Activated CD4-positive, alpha-beta T cell treated with anti-CD3 and anti-CD28 coated beads, Interleukin-2, amount 10 ng/mL, durations not matched to agents 24 days and 14 days (primary cell): ENCODE measurements at regions not wholly inside any gene's neighbourhood (a gene's known extent, or its start where the extent isn't known, plus 50 kb on each side); places are given as distances from the start of the nearest gene placed in this dataset.
"Not testable (repeated sequence)": the region's sequence is repeated elsewhere in the genome, so short reads cannot be mapped to it uniquely, and the experiment has no call there.

Experiments
- DNase-seq: peaks from one replicate; pipeline ENCODE4 v3.0.0; 2022
- H3K27ac Mint-ChIP-seq: one replicate; pipeline ENCODE4 v1.8.0; 2022; ENCODE audit warnings: mild to moderate bottlenecking, mixed read lengths
- H3K27me3 Mint-ChIP-seq: one replicate; pipeline ENCODE4 v1.8.0; 2022; ENCODE audit warnings: mixed read lengths
- H3K36me3 Mint-ChIP-seq: one replicate; pipeline ENCODE4 v1.8.0; 2022; ENCODE audit warnings: low read depth, mild to moderate bottlenecking, mixed read lengths
- H3K4me1 Mint-ChIP-seq: one replicate; pipeline ENCODE4 v1.8.0; 2021; ENCODE audit warnings: mixed read lengths
- H3K4me3 Mint-ChIP-seq: one replicate; pipeline ENCODE4 v1.8.0; 2022; ENCODE audit warnings: mild to moderate bottlenecking, moderate library complexity, mixed read lengths
- H3K9me3 Mint-ChIP-seq: one replicate; pipeline ENCODE4 v1.8.0; 2021; ENCODE audit warnings: mixed read lengths
- intact Hi-C: fragments of 100-400 bp; cut with micrococcal nuclease; formaldehyde crosslinking; loops from one replicate; pipeline ENCODE4 v1.15.1; 2023

DNA sequence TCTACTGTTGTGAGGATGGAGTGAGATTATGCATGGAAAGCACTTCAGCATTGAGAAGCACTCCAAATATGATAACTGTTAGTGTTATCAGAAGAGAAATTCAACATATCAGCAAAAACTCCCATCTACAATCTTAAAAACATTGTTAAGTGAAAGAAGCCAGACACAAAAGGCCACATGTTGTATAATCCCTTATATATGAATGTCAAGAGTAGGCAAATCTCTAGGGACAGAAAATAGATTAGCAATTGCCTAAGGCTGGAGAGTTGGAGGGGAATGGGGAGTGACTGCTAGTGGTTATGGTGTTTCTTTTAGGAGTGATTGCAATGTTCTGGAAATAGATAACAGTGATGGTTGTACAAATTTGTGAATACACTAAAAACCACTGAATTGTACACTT lies 122.5 kb upstream of the LNX1 start:
- no peak for DNase-seq
- H3K27ac Mint-ChIP-seq = no peak overlapping the region
- H3K4me1 Mint-ChIP-seq = no peaks in the 10 kb centered on the region
- H3K27me3 Mint-ChIP-seq = no peaks in the 10 kb centered on the region
- H3K4me3 Mint-ChIP-seq = no peak overlapping the region
- H3K36me3 Mint-ChIP-seq = no peaks in the 10 kb centered on the region
- H3K9me3 Mint-ChIP-seq = no peaks in the 10 kb centered on the region
- intact Hi-C loops = no loop called here

DNA sequence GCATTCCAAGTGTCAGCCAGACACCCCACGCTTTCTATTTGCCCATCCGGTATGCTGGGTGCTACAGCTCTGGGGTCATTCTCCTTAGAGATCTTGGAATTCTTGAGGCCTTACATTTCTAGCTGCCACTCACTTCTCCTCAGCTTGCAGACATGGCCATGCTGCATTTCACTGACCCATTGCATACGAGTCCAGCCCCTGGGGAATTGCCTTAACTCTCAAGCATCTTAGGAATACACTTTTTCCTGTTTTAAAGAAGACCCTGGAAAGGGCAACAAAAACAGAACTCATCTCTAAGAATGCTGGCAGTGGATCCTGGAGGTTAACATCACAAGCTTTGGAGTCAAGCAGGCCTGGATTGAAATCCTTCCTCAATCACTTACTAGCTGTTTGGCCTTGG lies 122.0 kb upstream of the LNX1 start:
- no peak overlapping the region for H3K4me3 Mint-ChIP-seq
- H3K27ac Mint-ChIP-seq = no peak overlapping the region
- no peaks in the 10 kb centered on the region for H3K27me3 Mint-ChIP-seq
- no peak for DNase-seq
- no peaks in the 10 kb centered on the region for H3K36me3 Mint-ChIP-seq
- no peaks in the 10 kb centered on the region for H3K4me1 Mint-ChIP-seq
- intact Hi-C loops = no loop called here
- no peaks in the 10 kb centered on the region for H3K9me3 Mint-ChIP-seq

DNA sequence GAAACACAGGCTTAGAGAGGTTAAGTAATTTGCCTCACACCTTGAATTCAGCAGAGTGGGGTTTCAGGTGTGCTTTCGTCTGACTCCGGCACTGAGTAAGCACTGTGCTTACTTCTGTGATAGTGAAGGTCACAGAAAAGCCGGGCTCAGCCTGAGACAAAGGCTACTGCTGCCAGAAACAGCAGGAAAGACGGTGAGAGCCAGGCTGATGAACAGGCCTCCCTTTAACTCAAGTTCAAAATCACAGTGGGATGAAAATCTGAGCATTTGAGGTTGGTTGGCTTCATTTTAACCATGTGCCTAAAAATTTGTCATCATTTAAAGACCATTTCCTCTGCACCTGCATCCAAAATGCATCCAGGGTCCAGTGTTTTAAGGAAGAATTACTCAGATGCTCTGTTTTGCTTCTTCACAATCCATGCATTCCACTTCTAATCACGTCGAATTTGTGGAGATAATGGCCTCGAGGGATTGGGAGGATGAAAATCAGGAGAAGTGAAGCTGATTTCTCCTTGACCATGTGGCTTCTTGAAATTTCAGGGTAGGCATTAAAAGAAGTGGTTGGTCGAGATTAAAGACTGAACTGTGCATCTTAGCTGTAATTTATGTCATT lies 121.2 kb upstream of the LNX1 start:
- H3K36me3 Mint-ChIP-seq = no peaks in the 10 kb centered on the region
- intact Hi-C loops = no loop called here
- no peaks in the 10 kb centered on the region for H3K27me3 Mint-ChIP-seq
- H3K4me1 Mint-ChIP-seq = no peaks in the 10 kb centered on the region
- H3K27ac Mint-ChIP-seq = no peak overlapping the region
- DNase-seq = no peak
- no peak overlapping the region for H3K4me3 Mint-ChIP-seq
- H3K9me3 Mint-ChIP-seq = no peaks in the 10 kb centered on the region

- Mint-ChIP-seq H3K4me3 (no peak overlapping the region), H3K9me3 (no peaks in the 10 kb centered on the region), H3K4me1 (no peaks in the 10 kb centered on the region), H3K36me3 (no peaks in the 10 kb centered on the region), H3K27me3 (no peaks in the 10 kb centered on the region), H3K27ac (no peak overlapping the region)
- intact Hi-C loops = no loop called here
- DNase-seq = no peak
These were observed 120.6 kb upstream of the LNX1 start for GRCh38 chr4:53711926-53712325.

- intact Hi-C loops = no loop called here
- H3K4me1 Mint-ChIP-seq = no peaks in the 10 kb centered on the region
- H3K27me3 Mint-ChIP-seq = no peaks in the 10 kb centered on the region
- H3K27ac Mint-ChIP-seq = no peak overlapping the region
- DNase-seq = no peak
- H3K36me3 Mint-ChIP-seq = no peaks in the 10 kb centered on the region
- H3K4me3 Mint-ChIP-seq = no peak overlapping the region
- H3K9me3 Mint-ChIP-seq = no peaks in the 10 kb centered on the region
These were observed 118.4 kb upstream of the LNX1 start for GRCh38 chr4:53709693-53710092.

GRCh38 chr4:53707491-53707890 lies 116.2 kb upstream of the LNX1 start:
- Mint-ChIP-seq H3K4me3 (no peak overlapping the region), H3K27me3 (no peaks in the 10 kb centered on the region), H3K9me3 (no peaks in the 10 kb centered on the region), H3K36me3 (no peaks in the 10 kb centered on the region), H3K27ac (no peak overlapping the region), H3K4me1 (peaks cover under 1% of the 10 kb centered on the region)
- intact Hi-C loops = no loop called here
- no peak for DNase-seq

GRCh38 chr4:53706422-53707032 lies 115.2 kb upstream of the LNX1 start:
- Mint-ChIP-seq H3K4me3 (no peak overlapping the region), H3K36me3 (no peaks in the 10 kb centered on the region), H3K4me1 (peaks cover 2% of the 10 kb centered on the region), H3K27me3 (no peaks in the 10 kb centered on the region), H3K27ac (no peak overlapping the region), H3K9me3 (no peaks in the 10 kb centered on the region)
- no peak for DNase-seq
- intact Hi-C loops = no loop called here

DNA sequence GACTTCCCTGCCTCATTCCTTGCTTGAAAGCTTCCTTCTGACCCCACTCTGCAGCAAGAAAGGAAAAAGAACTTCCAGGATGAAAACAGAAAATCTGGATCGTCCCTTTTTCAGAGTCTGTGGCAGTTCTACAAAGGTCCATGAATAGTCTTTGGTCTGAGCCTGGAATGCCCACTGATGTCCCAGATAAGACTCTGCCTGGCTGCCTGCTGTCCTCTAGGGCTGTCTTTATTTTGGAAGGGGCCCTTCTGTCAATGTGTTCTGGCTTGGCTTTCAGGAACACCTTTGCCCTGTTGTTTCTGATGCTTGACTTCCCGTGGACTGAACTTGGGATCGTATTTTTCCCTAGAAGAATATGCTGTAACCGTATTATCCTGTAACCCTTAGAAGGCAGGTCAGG lies 114.7 kb upstream of the LNX1 start:
- Mint-ChIP-seq H3K4me3 (no peak overlapping the region), H3K9me3 (no peaks in the 10 kb centered on the region), H3K27me3 (no peaks in the 10 kb centered on the region), H3K27ac (no peak overlapping the region), H3K4me1 (peaks cover 2% of the 10 kb centered on the region), H3K36me3 (no peaks in the 10 kb centered on the region)
- intact Hi-C loops = no loop called here
- DNase-seq = no peak

- Mint-ChIP-seq H3K4me3 (no peak overlapping the region), H3K27me3 (no peaks in the 10 kb centered on the region), H3K4me1 (peaks cover 2% of the 10 kb centered on the region), H3K36me3 (no peaks in the 10 kb centered on the region), H3K9me3 (no peaks in the 10 kb centered on the region), H3K27ac (no peak overlapping the region)
- intact Hi-C loops = no loop called here
- DNase-seq = no peak
These were observed 114.0 kb upstream of the LNX1 start for GRCh38 chr4:53705151-53705764.

- DNase-seq = no peak
- Mint-ChIP-seq H3K4me3 (no peak overlapping the region), H3K9me3 (no peaks in the 10 kb centered on the region), H3K27ac (no peak overlapping the region), H3K4me1 (peaks cover 2% of the 10 kb centered on the region), H3K27me3 (no peaks in the 10 kb centered on the region), H3K36me3 (no peaks in the 10 kb centered on the region)
- intact Hi-C loops = no loop called here
These were observed 113.0 kb upstream of the LNX1 start for GRCh38 chr4:53704329-53704728.

DNA sequence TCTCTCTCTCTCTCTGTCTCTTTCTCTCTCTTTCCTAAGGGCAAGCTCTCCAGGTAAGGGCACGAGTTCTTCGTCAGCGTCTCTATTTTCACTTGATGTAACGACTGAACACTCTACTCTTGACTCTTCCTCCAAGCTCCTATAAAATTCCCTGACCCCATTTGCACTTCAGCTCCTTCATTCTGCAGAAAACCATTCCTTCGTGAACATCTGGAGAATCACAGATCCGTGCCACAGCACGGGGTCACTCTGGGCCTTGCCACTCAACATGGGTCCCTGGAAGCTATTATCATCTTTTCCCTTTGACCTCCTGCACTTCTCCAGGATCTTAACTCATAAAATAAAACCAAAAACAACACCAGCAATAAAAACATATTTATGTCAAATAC lies 112.0 kb upstream of the LNX1 start:
- H3K9me3 Mint-ChIP-seq = no peaks in the 10 kb centered on the region
- H3K36me3 Mint-ChIP-seq = no peaks in the 10 kb centered on the region
- no peak overlapping the region for H3K27ac Mint-ChIP-seq
- DNase-seq = no peak
- no peak overlapping the region for H3K4me3 Mint-ChIP-seq
- intact Hi-C loops = no loop called here
- H3K27me3 Mint-ChIP-seq = no peaks in the 10 kb centered on the region
- H3K4me1 Mint-ChIP-seq = peaks cover 2% of the 10 kb centered on the region

- Mint-ChIP-seq H3K27me3 (no peaks in the 10 kb centered on the region), H3K36me3 (no peaks in the 10 kb centered on the region), H3K4me1 (peaks cover 2% of the 10 kb centered on the region), H3K9me3 (no peaks in the 10 kb centered on the region), H3K4me3 (peak overlapping the region; percentile 9), H3K27ac (no peak overlapping the region)
- intact Hi-C loops = no loop called here
- peak; percentile 56 for DNase-seq
These were observed 111.3 kb upstream of the LNX1 start for GRCh38 chr4:53702334-53703266.

DNA sequence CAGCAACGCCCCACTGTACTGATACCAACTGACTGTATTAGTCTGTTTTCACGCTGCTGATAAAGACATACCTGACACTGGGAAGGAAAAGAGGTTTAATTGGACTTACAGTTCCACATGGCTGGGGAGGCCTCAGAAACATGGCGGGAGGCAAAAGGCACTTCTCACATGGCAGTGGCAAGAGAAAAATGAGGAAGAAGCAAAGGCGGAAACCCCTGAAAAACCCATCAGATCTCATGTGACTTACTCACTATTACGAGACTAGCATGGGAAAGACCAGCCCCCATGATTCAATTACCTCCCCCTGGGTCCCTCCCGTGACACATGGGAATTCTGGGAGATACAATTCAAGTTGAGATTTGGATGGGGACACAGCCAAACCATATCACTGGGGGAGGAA lies 110.0 kb upstream of the LNX1 start:
- H3K4me3 Mint-ChIP-seq, H3K36me3 Mint-ChIP-seq, H3K9me3 Mint-ChIP-seq, H3K27me3 Mint-ChIP-seq, H3K27ac Mint-ChIP-seq, H3K4me1 Mint-ChIP-seq, DNase-seq, intact Hi-C loops: not testable (repeated sequence)

DNA sequence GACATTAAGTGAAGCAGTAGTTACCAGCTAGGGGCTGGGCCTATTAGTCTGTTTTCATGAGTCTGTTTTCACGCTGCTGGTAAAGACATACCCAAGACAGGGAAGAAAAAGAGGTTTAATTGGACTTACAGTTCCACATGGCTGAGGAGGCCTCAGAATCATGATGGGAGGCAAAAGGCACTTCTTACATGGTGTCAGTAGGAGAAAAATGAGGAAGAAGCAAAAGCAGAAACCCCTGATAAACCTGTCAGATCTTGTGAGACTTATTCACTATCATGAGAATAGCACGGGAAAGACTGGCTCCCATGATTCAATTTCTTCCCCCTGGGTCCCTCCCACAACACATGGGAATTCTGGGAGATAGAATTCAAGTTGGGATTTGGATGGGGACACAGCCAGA lies 108.0 kb upstream of the LNX1 start:
- H3K4me3 Mint-ChIP-seq, H3K36me3 Mint-ChIP-seq, H3K27me3 Mint-ChIP-seq, H3K27ac Mint-ChIP-seq, H3K4me1 Mint-ChIP-seq, intact Hi-C loops, DNase-seq, H3K9me3 Mint-ChIP-seq: not testable (repeated sequence)
